Neural progenitor cell (in vitro differentiated cells): ENCODE measurements at regions not wholly inside any gene's neighbourhood (a gene's known extent, or its start where the extent isn't known, plus 50 kb on each side); places are given as distances from the start of the nearest gene placed in this dataset.

Experiments
- DNase-seq: peaks from one replicate; pipeline ENCODE4 v3.0.0-alpha.2; 2016; ENCODE audit warnings: low spot score
- H2AFZ ChIP-seq: fragments of 200-600 bp; sonication (generic); replicated peaks from 2 replicates; pipeline ENCODE4 v1.6.1; 2016; ENCODE audit warnings: antibody characterized with exemption
- H3F3A ChIP-seq: fragments of 200-600 bp; sonication (generic); 2 replicates; pipeline ENCODE4 v1.6.1; 2016; ENCODE audit warnings: antibody characterized with exemption, low read depth
- H3K27ac ChIP-seq: fragments of 200-600 bp; sonication (generic); 2 replicates; pipeline ENCODE4 v1.5.1; 2016; ENCODE audit warnings: mild to moderate bottlenecking
- H3K27me3 ChIP-seq: fragments of 200-600 bp; sonication (generic); 2 replicates; pipeline ENCODE4 v1.6.1; 2016; ENCODE audit warnings: mild to moderate bottlenecking, moderate library complexity
- H3K36me3 ChIP-seq: fragments of 200-600 bp; sonication (generic); 2 replicates; pipeline ENCODE4 v1.5.1; 2016
- H3K4me1 ChIP-seq: fragments of 200-600 bp; sonication (generic); 2 replicates; pipeline ENCODE4 v1.6.1; 2016; ENCODE audit warnings: mixed run types
- H3K4me2 ChIP-seq: fragments of 200-600 bp; sonication (generic); 2 replicates; pipeline ENCODE4 v1.6.1; 2016
- H3K4me3 ChIP-seq: fragments of 200-600 bp; sonication (generic); 2 replicates; pipeline ENCODE4 v1.5.1; 2016
- H3K79me2 ChIP-seq: fragments of 200-600 bp; sonication (generic); 2 replicates; pipeline ENCODE4 v1.6.1; 2016; ENCODE audit warnings: low read depth
- H3K9ac ChIP-seq: fragments of 200-600 bp; sonication (generic); 2 replicates; pipeline ENCODE4 v1.6.1; 2016
- H3K9me3 ChIP-seq: fragments of 200-600 bp; sonication (generic); 2 replicates; pipeline ENCODE4 v1.5.1; 2016; ENCODE audit warnings: low read depth
- H4K20me1 ChIP-seq: fragments of 200-600 bp; sonication (generic); 2 replicates; pipeline ENCODE4 v1.6.1; 2016; ENCODE audit warnings: low read depth
- H3K27ac Mint-ChIP-seq: 3 replicates; pipeline ENCODE4 v1.8.0; 2021; ENCODE audit warnings: mixed read lengths
- H3K27me3 Mint-ChIP-seq: 2 replicates; pipeline ENCODE4 v1.8.0; 2022; ENCODE audit warnings: low read depth, mild to moderate bottlenecking, inconsistent platforms, moderate library complexity, mixed read lengths; ENCODE audit not compliant: insufficient read depth
- H3K36me3 Mint-ChIP-seq: 3 replicates; pipeline ENCODE4 v1.8.0; 2021; ENCODE audit warnings: mixed read lengths
- H3K4me1 Mint-ChIP-seq: 3 replicates; pipeline ENCODE4 v1.8.0; 2021; ENCODE audit warnings: mixed read lengths
- H3K4me3 Mint-ChIP-seq: 3 replicates; pipeline ENCODE4 v1.8.0; 2021; ENCODE audit warnings: mild to moderate bottlenecking, moderate library complexity, mixed read lengths
- H3K9me3 Mint-ChIP-seq: 3 replicates; pipeline ENCODE4 v1.8.0; 2020; ENCODE audit warnings: mixed read lengths
- EZH2 ChIP-seq: fragments of 200-600 bp; sonication (generic); IDR thresholded peaks from 2 replicates; pipeline ENCODE4 v1.6.1; 2017; ENCODE audit warnings: antibody characterized with exemption, mild to moderate bottlenecking, moderate library complexity
- EZH2phosphoT487 ChIP-seq: fragments of 200-600 bp; sonication (generic); IDR thresholded peaks from 2 replicates; pipeline ENCODE4 v1.6.1; 2017; ENCODE audit warnings: antibody characterized with exemption
- TF ChIP-seq, protein P1 (sequence below): fragments of 200-600 bp; sonication (generic); IDR thresholded peaks from 2 replicates; pipeline ENCODE4 v1.5.1; 2017; ENCODE audit warnings: antibody characterized with exemption, mild to moderate bottlenecking

DNA sequence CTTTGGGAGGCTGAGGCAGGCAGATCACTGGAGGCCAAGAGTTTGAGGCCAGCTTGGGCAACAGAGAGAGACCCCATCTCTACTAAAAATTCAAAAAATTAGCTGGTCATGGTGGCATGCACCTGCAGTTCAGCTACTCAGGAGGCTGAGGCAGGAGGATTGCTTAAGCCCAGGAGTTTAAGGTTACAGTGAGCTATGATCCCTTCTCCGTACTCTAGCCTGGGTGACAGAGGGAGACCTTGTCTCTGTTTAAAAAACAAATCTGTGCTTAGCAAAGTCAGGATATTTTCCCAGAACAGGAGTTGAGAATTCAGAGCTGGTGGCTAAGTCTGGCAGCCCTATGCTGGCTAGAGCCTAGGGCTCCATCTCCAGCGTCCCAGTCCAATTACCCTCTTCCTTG lies 142.9 kb upstream of the PZP start:
- Histone ChIP-seq H2AFZ (no peak overlapping the region), H3K9me3 (no peaks in the 10 kb centered on the region), H3K4me2 (no peak overlapping the region), H4K20me1 (no peaks in the 10 kb centered on the region), H3K27ac (no peak overlapping the region), H3K4me1 (no peaks in the 10 kb centered on the region), H3K79me2 (no peaks in the 10 kb centered on the region), H3K36me3 (no peaks in the 10 kb centered on the region), H3F3A (no peaks in the 10 kb centered on the region), H3K4me3 (no peak overlapping the region), H3K9ac (no peak overlapping the region), H3K27me3 (no peaks in the 10 kb centered on the region)
- peaks cover 26% of the 10 kb centered on the region for H3K9me3 Mint-ChIP-seq
- H3K4me1 Mint-ChIP-seq = no peaks in the 10 kb centered on the region
- TF ChIP-seq EZH2 (no peak), EZH2phosphoT487 (no peak)
- TF ChIP-seq, protein P1, sequence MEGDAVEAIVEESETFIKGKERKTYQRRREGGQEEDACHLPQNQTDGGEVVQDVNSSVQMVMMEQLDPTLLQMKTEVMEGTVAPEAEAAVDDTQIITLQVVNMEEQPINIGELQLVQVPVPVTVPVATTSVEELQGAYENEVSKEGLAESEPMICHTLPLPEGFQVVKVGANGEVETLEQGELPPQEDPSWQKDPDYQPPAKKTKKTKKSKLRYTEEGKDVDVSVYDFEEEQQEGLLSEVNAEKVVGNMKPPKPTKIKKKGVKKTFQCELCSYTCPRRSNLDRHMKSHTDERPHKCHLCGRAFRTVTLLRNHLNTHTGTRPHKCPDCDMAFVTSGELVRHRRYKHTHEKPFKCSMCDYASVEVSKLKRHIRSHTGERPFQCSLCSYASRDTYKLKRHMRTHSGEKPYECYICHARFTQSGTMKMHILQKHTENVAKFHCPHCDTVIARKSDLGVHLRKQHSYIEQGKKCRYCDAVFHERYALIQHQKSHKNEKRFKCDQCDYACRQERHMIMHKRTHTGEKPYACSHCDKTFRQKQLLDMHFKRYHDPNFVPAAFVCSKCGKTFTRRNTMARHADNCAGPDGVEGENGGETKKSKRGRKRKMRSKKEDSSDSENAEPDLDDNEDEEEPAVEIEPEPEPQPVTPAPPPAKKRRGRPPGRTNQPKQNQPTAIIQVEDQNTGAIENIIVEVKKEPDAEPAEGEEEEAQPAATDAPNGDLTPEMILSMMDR = no peak
- peaks cover 7% of the 10 kb centered on the region for H3K36me3 Mint-ChIP-seq
- no peak overlapping the region for H3K4me3 Mint-ChIP-seq
- H3K27ac Mint-ChIP-seq = no peak overlapping the region
- DNase-seq = no peak
- H3K27me3 Mint-ChIP-seq = peaks cover 3% of the 10 kb centered on the region

DNA sequence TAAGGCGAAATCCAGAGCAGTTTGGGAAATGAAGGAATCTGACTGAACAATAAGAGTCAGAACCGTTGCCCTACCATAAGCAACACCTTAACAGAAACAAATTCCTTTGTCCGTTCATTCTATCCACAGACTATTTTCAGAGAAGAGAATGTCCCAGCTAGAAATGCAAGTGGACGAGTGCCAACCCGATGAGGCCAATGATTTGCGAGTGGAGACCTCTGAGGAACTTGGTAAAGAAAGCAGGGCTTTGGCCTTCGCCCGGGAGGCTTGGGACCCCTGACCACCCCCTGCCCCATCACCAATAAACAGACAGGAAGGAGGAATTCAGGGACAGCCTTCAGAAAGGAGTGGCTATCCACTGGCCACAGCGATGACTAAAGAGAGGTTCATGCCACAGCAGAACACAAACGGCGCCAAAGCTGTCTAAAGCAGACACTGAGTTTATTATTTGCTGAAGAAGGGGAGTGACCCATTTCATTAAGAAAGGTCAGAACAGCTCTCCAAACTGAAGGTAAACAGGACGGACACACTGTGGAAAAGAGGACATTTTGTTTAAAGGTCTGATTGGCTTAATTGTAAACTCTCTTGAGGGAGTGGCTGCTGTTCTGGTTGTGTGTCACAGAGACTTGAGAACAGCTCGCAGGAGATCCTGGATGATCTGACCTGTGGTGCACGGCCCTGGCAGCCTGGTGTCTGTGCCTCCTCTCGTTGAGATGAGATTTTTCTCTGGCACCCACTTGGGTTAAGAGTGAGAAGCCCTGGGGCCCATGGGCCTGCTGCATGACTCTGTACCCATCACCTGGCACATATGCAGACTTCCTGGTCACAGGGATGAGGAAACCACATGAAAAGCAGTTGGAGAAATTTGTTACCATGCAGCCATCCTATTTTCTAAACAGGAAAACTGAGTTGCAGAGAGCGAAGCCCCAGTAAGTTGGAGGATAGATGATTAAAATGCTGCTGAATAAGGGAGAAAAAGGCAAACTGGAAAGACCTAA lies 142.0 kb upstream of the PZP start:
- Mint-ChIP-seq H3K9me3 (peaks cover 23% of the 10 kb centered on the region), H3K27ac (no peak overlapping the region), H3K27me3 (peaks cover 3% of the 10 kb centered on the region), H3K36me3 (peaks cover 7% of the 10 kb centered on the region), H3K4me3 (no peak overlapping the region), H3K4me1 (no peaks in the 10 kb centered on the region)
- Histone ChIP-seq H3K9me3 (no peaks in the 10 kb centered on the region), H3K4me1 (no peaks in the 10 kb centered on the region), H3K9ac (no peak overlapping the region), H2AFZ (no peak overlapping the region), H3K4me2 (no peak overlapping the region), H4K20me1 (no peaks in the 10 kb centered on the region), H3K4me3 (no peak overlapping the region), H3K27me3 (no peaks in the 10 kb centered on the region), H3K79me2 (no peaks in the 10 kb centered on the region), H3K36me3 (no peaks in the 10 kb centered on the region), H3F3A (no peaks in the 10 kb centered on the region), H3K27ac (no peak overlapping the region)
- no peak for DNase-seq
- TF ChIP-seq EZH2 (no peak), EZH2phosphoT487 (no peak)

DNA sequence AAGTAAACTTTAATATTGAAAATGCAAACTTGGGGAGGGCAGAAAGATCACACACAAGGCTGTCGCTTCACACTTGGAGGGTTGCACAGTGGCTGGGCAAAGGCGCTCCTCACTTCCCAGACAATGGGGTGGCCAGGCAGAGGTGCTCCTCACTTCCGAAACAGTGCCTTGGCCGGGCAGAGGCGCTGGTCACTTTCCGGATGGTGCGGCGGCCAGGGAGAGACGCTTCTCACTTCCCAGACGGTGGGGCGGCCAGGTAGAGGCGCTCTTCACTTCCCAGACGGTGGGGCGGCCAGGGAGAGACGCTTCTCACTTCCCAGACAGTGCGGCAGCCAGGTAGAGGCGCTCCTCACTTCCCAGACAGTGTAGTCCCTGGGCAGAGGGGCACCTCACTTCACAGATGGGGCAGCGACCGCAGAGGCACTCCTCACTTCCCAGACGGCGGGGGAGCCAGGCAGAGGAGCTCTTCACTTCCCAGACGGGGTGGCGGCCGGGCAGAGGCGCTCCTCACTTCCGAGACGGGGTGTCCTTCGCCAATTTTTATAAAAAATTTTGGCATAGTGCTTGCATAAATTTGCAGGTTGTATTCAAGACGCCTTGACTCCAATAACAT lies 140.8 kb upstream of the PZP start:
- no peak overlapping the region for H3K9ac ChIP-seq
- H3K4me1 ChIP-seq = no peaks in the 10 kb centered on the region
- H3K36me3 ChIP-seq = no peaks in the 10 kb centered on the region
- peaks cover 12% of the 10 kb centered on the region for H3K9me3 Mint-ChIP-seq
- peaks cover 7% of the 10 kb centered on the region for H3K36me3 Mint-ChIP-seq
- H3K79me2 ChIP-seq = no peaks in the 10 kb centered on the region
- H3K4me2 ChIP-seq = no peak overlapping the region
- DNase-seq = no peak
- H4K20me1 ChIP-seq = no peaks in the 10 kb centered on the region
- TF ChIP-seq EZH2 = no peak
- TF ChIP-seq, protein P1 = no peak
- TF ChIP-seq EZH2phosphoT487 = no peak
- H3K27me3 Mint-ChIP-seq = peaks cover 3% of the 10 kb centered on the region
- no peak overlapping the region for H3K4me3 ChIP-seq
- no peak overlapping the region for H2AFZ ChIP-seq
- H3K27ac Mint-ChIP-seq = no peak overlapping the region
- H3F3A ChIP-seq = no peaks in the 10 kb centered on the region
- no peaks in the 10 kb centered on the region for H3K27me3 ChIP-seq
- H3K27ac ChIP-seq = no peak overlapping the region
- H3K9me3 ChIP-seq = no peaks in the 10 kb centered on the region
- H3K4me1 Mint-ChIP-seq = no peaks in the 10 kb centered on the region
- no peak overlapping the region for H3K4me3 Mint-ChIP-seq
